ENCODE measurements at regions not wholly inside any gene's neighbourhood (a gene's known extent, or its start where the extent isn't known, plus 50 kb on each side); places are given as distances from the start of the nearest gene placed in this dataset.

GRCh38 chr14:40758076-40758475, 848.6 kb upstream of the LRFN5 start:
- Histone ChIP-seq H2AFZ (ENCODE audit: low read depth, low read length) (no peak overlapping the region), H3F3A (ENCODE audit: insufficient read depth, low read length, poor library complexity, severe bottlenecking) (no peaks in the 10 kb centered on the region), H4K20me1 (ENCODE audit: insufficient read depth) (no peaks in the 10 kb centered on the region), H3K27ac (ENCODE audit: low read length) (no peak overlapping the region), H3K27me3 (ENCODE audit: insufficient read depth, low read depth, low read length) (no peaks in the 10 kb centered on the region), H3K9ac (ENCODE audit: low read length) (no peak overlapping the region), H3K4me2 (ENCODE audit: low read length) (no peak overlapping the region), H3K4me3 (ENCODE audit: low read length) (no peak overlapping the region), H3K9me2 (ENCODE audit: insufficient read depth, low read length) (no peaks in the 10 kb centered on the region), H3K36me3 (ENCODE audit: insufficient read depth, low read length) (no peaks in the 10 kb centered on the region), H3K9me3 (ENCODE audit: low read length) (no peaks in the 10 kb centered on the region), H3K79me2 (replicated peaks; ENCODE audit: insufficient read depth, low read length) (no peaks in the 10 kb centered on the region)
- TF ChIP-seq CTCF (IDR thresholded peaks at IDR 0.05; ENCODE audit: poor library complexity, severe bottlenecking) (no peak), MXI1 (conservative IDR thresholded peaks at IDR 0.05; ENCODE audit: poor library complexity, severe bottlenecking) (no peak), POLR2AphosphoS5 (IDR thresholded peaks at IDR 0.05) (no peak), TAF1 (IDR thresholded peaks at IDR 0.05; ENCODE audit: low read depth) (no peak)

- H3K9ac ChIP-seq (ENCODE audit: low read length): no peak overlapping the region
- no peak overlapping the region for H3K27ac ChIP-seq (ENCODE audit: low read length)
- no peaks in the 10 kb centered on the region for H3K9me2 ChIP-seq (ENCODE audit: insufficient read depth, low read length)
- no peak overlapping the region for H2AFZ ChIP-seq (ENCODE audit: low read depth, low read length)
- H3K4me3 ChIP-seq (ENCODE audit: low read length): no peak overlapping the region
- no peaks in the 10 kb centered on the region for H3K9me3 ChIP-seq (ENCODE audit: low read length)
- H3K36me3 ChIP-seq (ENCODE audit: insufficient read depth, low read length): no peaks in the 10 kb centered on the region
- H3K27me3 ChIP-seq (ENCODE audit: insufficient read depth, low read depth, low read length): no peaks in the 10 kb centered on the region
- no peaks in the 10 kb centered on the region for H3F3A ChIP-seq (ENCODE audit: insufficient read depth, low read length, poor library complexity, severe bottlenecking)
- no peaks in the 10 kb centered on the region for H3K79me2 ChIP-seq (replicated peaks; ENCODE audit: insufficient read depth, low read length)
- TF ChIP-seq RAD21 (conservative IDR thresholded peaks at IDR 0.05) (no peak), MXI1 (conservative IDR thresholded peaks at IDR 0.05; ENCODE audit: poor library complexity, severe bottlenecking) (no peak), CTCF (IDR thresholded peaks at IDR 0.05; ENCODE audit: poor library complexity, severe bottlenecking) (no peak), POLR2AphosphoS5 (IDR thresholded peaks at IDR 0.05) (no peak), EZH2 (IDR thresholded peaks at IDR 0.05; ENCODE audit: borderline replicate concordance, insufficient read depth, low read length, poor library complexity, severe bottlenecking) (no peak), REST (IDR thresholded peaks at IDR 0.05; ENCODE audit: borderline replicate concordance) (no peak), TAF1 (IDR thresholded peaks at IDR 0.05; ENCODE audit: low read depth) (no peak), SMC3 (conservative IDR thresholded peaks at IDR 0.05; ENCODE audit: poor library complexity) (no peak), EP300 (conservative IDR thresholded peaks at IDR 0.05; ENCODE audit: poor library complexity, severe bottlenecking) (no peak)
- H4K20me1 ChIP-seq (ENCODE audit: insufficient read depth): no peaks in the 10 kb centered on the region
- no peak overlapping the region for H3K4me2 ChIP-seq (ENCODE audit: low read length)
Measured at GRCh38 chr14:40757376-40757950, 849.2 kb upstream of the LRFN5 start.

Measured in neural cell (in vitro differentiated cells).